ENCODE measurements at regions not wholly inside any gene's neighbourhood (a gene's known extent, or its start where the extent isn't known, plus 50 kb on each side); places are given as distances from the start of the nearest gene placed in this dataset.

DNA sequence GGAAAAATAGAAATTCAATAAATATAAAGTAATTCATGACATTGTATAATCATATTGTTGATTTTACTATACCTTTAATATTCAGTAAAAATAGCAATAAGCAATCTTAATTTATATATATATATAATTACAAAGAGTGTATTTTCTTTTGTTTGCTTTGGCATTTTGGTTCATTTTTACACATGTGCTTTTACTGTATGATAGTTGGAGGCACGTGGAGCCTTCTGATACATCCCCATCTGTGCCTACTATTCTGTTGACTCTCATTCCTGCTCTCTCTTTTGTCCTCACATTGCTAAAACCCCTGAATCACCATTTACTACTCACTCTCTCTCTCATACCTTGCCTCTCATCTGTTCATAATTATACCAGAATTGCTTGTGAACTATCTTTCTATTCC is 106.4 kb upstream of the NDST4 start:
- intact Hi-C loops (cut with micrococcal nuclease): no loop called here
- no peak overlapping the region for H3K4me3 Mint-ChIP-seq (ENCODE audit: unreplicated experiment)
- H3K9me3 Mint-ChIP-seq (ENCODE audit: unreplicated experiment): no peaks in the 10 kb centered on the region
- no peak overlapping the region for H3K27ac Mint-ChIP-seq (ENCODE audit: low read depth, unreplicated experiment)
- POLR2A ChIA-PET: interaction anchor here (0.6 kb wide), 1 partner anchor 1158 kb away, joined by 3 read pairs; no protein-coding TSS in a partner anchor
- DNase-seq (ENCODE audit: unreplicated experiment): no peak
- peaks cover 24% of the 10 kb centered on the region for H3K27me3 Mint-ChIP-seq (ENCODE audit: insufficient read depth, unreplicated experiment)
- BruUV-seq (replicated peaks): no TSS peak
- no peaks in the 10 kb centered on the region for H3K4me1 Mint-ChIP-seq (ENCODE audit: insufficient read depth, unreplicated experiment)
- TF ChIP-seq, protein P1, sequence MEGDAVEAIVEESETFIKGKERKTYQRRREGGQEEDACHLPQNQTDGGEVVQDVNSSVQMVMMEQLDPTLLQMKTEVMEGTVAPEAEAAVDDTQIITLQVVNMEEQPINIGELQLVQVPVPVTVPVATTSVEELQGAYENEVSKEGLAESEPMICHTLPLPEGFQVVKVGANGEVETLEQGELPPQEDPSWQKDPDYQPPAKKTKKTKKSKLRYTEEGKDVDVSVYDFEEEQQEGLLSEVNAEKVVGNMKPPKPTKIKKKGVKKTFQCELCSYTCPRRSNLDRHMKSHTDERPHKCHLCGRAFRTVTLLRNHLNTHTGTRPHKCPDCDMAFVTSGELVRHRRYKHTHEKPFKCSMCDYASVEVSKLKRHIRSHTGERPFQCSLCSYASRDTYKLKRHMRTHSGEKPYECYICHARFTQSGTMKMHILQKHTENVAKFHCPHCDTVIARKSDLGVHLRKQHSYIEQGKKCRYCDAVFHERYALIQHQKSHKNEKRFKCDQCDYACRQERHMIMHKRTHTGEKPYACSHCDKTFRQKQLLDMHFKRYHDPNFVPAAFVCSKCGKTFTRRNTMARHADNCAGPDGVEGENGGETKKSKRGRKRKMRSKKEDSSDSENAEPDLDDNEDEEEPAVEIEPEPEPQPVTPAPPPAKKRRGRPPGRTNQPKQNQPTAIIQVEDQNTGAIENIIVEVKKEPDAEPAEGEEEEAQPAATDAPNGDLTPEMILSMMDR (IDR thresholded peaks at IDR 0.05; ENCODE audit: unreplicated experiment): no peak
- CTCF ChIA-PET: no interaction called here
- no peaks in the 10 kb centered on the region for H3K36me3 Mint-ChIP-seq (ENCODE audit: insufficient read depth, unreplicated experiment)

DNA sequence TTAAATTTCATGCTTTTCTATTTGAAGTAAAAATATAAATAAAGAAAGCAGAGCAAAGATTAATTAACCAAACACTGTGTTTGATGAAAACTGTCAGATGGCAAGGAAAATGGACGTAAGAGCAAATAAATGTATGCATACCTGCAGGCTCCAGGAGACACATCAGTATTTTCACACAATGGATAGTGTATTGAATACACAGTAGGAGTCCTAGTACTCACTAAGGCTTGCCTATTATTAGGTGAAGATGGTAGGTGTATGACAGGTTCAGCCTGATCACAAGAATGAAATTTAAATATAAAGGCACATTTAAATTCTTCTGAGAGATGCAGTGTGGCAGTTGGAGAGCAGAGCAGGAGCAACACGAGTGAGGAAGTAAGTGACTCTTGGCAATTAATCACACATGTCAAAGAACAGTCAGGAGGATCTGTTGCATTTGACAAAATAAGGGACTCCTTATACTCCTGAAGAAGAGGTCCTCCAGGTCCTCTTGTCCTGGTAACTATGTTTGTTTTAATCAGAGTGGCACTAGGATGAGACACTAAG is 106.0 kb upstream of the NDST4 start:
- Mint-ChIP-seq H3K27ac (ENCODE audit: low read depth, unreplicated experiment) (no peak overlapping the region), H3K4me3 (ENCODE audit: unreplicated experiment) (no peak overlapping the region), H3K27me3 (ENCODE audit: insufficient read depth, unreplicated experiment) (peaks cover 20% of the 10 kb centered on the region), H3K9me3 (ENCODE audit: unreplicated experiment) (no peaks in the 10 kb centered on the region), H3K4me1 (ENCODE audit: insufficient read depth, unreplicated experiment) (no peaks in the 10 kb centered on the region), H3K36me3 (ENCODE audit: insufficient read depth, unreplicated experiment) (no peaks in the 10 kb centered on the region)
- ChIA-PET CTCF (no interaction called here), POLR2A (no interaction called here)
- BruUV-seq (replicated peaks): no TSS peak
- TF ChIP-seq, protein P1 (IDR thresholded peaks at IDR 0.05; ENCODE audit: unreplicated experiment): no peak
- intact Hi-C loops (cut with micrococcal nuclease): no loop called here
- no peak for DNase-seq (ENCODE audit: unreplicated experiment)

DNA sequence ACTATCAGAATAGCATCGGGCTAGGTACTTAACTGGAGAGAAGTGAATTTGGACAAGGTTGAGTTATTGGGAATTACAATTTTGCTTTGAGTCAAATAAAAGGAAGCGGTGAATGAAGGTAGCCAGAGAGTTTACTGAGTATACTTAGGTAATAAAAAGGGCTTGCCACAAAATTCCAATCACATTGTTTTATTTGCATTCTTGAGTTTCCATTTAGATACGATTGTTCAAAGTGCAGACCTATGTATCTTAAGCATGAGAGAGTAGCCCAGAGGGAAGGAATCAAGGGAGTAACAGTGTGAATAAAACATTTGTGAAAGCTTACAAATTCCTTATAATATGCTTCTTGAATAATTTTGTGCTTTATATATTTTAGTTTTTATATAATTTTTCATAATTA is 102.5 kb upstream of the NDST4 start:
- intact Hi-C loops (cut with micrococcal nuclease): no loop called here
- DNase-seq (ENCODE audit: unreplicated experiment): no peak
- H3K27me3 Mint-ChIP-seq (ENCODE audit: insufficient read depth, unreplicated experiment): peaks cover 6% of the 10 kb centered on the region
- H3K27ac Mint-ChIP-seq (ENCODE audit: low read depth, unreplicated experiment): no peak overlapping the region
- ChIA-PET CTCF (interaction anchor here (0.6 kb wide), 1 partner anchor 39 kb away, joined by 4 read pairs; no protein-coding TSS in a partner anchor), POLR2A (interaction anchor here (0.8 kb wide), 1 partner anchor 894 kb away, joined by 3 read pairs; no protein-coding TSS in a partner anchor)
- BruUV-seq (replicated peaks): no TSS peak
- H3K36me3 Mint-ChIP-seq (ENCODE audit: insufficient read depth, unreplicated experiment): no peaks in the 10 kb centered on the region
- H3K4me1 Mint-ChIP-seq (ENCODE audit: insufficient read depth, unreplicated experiment): no peaks in the 10 kb centered on the region
- TF ChIP-seq, protein P1 (IDR thresholded peaks at IDR 0.05; ENCODE audit: unreplicated experiment): no peak
- no peaks in the 10 kb centered on the region for H3K9me3 Mint-ChIP-seq (ENCODE audit: unreplicated experiment)
- no peak overlapping the region for H3K4me3 Mint-ChIP-seq (ENCODE audit: unreplicated experiment)

DNA sequence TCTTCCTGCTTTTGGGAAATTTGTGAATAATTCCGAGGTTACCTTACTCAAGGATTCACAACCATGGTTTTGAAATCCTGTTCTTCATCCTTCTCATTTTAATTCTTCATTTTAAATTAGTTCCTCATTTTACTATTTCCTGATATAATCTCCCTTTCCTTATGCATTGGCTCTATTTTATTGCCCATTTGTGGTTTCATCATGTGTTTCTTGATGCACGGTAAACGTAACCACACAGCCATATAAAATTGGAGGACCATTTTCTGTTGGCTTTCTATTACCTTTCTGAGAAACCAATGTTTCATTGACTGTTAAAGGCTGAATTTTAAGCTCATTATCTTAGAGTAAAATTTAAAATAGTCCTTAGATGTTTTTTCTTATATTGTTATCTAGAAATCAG is 100.3 kb upstream of the NDST4 start:
- H3K27ac Mint-ChIP-seq (ENCODE audit: low read depth, unreplicated experiment): no peak overlapping the region
- no peak overlapping the region for H3K4me3 Mint-ChIP-seq (ENCODE audit: unreplicated experiment)
- no peaks in the 10 kb centered on the region for H3K9me3 Mint-ChIP-seq (ENCODE audit: unreplicated experiment)
- CTCF ChIA-PET: no interaction called here
- no peak for DNase-seq (ENCODE audit: unreplicated experiment)
- no peaks in the 10 kb centered on the region for H3K27me3 Mint-ChIP-seq (ENCODE audit: insufficient read depth, unreplicated experiment)
- H3K4me1 Mint-ChIP-seq (ENCODE audit: insufficient read depth, unreplicated experiment): no peaks in the 10 kb centered on the region
- no peaks in the 10 kb centered on the region for H3K36me3 Mint-ChIP-seq (ENCODE audit: insufficient read depth, unreplicated experiment)
- TF ChIP-seq, protein P1 (IDR thresholded peaks at IDR 0.05; ENCODE audit: unreplicated experiment): no peak
- intact Hi-C loops (cut with micrococcal nuclease): no loop called here
- POLR2A ChIA-PET: no interaction called here
- no TSS peak for BruUV-seq (replicated peaks)
